Effector memory CD4-positive, alpha-beta T cell (primary cell): ENCODE measurements at regions not wholly inside any gene's neighbourhood (a gene's known extent, or its start where the extent isn't known, plus 50 kb on each side); places are given as distances from the start of the nearest gene placed in this dataset.

Experiments
- DNase-seq, 3 donors: peaks; one replicate each; pipeline ENCODE4 v3.0.0-alpha.2; 2020
- H3K27ac ChIP-seq: 2 replicates; pipeline ENCODE4 v1.7.0; 2013; ENCODE audit warnings: mild to moderate bottlenecking, low read length, moderate library complexity; ENCODE audit not compliant: insufficient read depth, poor library complexity, severe bottlenecking
- H3K27me3 ChIP-seq: replicated peaks from 2 replicates; pipeline ENCODE4 v1.7.0; 2013; ENCODE audit warnings: mild to moderate bottlenecking, low read length; ENCODE audit not compliant: insufficient read depth, control insufficient read depth, poor library complexity, severe bottlenecking
- H3K36me3 ChIP-seq: 2 replicates; pipeline ENCODE4 v1.7.0; 2013; ENCODE audit warnings: mild to moderate bottlenecking, low read length, moderate library complexity; ENCODE audit not compliant: control insufficient read depth, insufficient read depth
- H3K4me1 ChIP-seq: 2 replicates; pipeline ENCODE4 v1.7.0; 2013; ENCODE audit warnings: low read length, mild to moderate bottlenecking; ENCODE audit not compliant: control insufficient read depth, insufficient read depth, poor library complexity, severe bottlenecking
- H3K4me3 ChIP-seq: 2 replicates; pipeline ENCODE4 v1.7.0; 2013; ENCODE audit warnings: low read length, low read depth, mild to moderate bottlenecking; ENCODE audit not compliant: insufficient read depth, poor library complexity, severe bottlenecking
- H3K9me3 ChIP-seq: 2 replicates; pipeline ENCODE4 v1.7.0; 2013; ENCODE audit warnings: mild to moderate bottlenecking, low read length, moderate library complexity; ENCODE audit not compliant: control insufficient read depth

DNA sequence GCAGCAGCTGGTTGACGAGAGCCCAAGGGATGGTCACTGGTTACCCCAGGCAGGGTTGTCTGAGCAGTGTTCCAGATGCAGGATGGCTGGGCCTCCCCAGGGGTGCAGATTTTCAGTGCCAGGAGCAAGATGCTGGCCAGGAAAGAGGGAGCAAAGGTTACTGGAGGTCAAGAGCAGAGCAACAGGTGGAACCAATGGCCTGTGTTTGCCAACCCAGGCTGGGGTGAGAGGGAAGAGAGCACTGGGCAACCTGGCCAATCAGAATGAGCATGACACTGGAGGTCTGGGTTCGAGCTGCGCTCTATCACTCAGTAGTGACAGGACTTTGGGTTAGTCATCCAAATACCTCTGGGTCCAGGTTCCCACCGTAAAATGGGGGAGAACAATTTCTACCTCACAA is 90.6 kb upstream of the TLE3 start:
- H3K36me3 ChIP-seq, result no peaks in the 10 kb centered on the region
- H3K9me3 ChIP-seq, result no peaks in the 10 kb centered on the region
- H3K27me3 ChIP-seq, result no peaks in the 10 kb centered on the region
- H3K4me3 ChIP-seq, result no peak overlapping the region
- DNase-seq, result no peak
- H3K4me1 ChIP-seq, result no peaks in the 10 kb centered on the region
- no peak overlapping the region for H3K27ac ChIP-seq

DNA sequence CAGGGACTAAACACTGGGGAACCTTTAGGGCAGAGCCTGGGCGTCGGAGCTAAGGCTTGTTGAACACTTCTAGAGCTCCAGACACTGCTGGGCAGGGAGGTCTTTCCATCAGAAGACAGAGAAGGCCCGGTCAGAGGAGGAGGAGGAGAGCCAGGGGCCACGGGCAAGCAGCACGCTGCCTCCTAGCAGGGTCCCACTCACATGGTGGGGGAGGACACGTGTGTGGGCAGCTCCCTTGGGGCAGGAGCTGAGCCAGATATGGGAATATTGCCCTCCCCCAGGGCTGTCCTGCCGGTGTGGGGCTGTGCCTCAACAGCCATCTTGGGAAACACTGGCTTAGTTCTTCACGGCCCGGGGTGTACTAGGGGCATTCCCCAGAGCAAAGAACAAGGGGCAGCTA is 89.6 kb upstream of the TLE3 start:
- Histone ChIP-seq H3K27ac (no peak overlapping the region), H3K27me3 (no peaks in the 10 kb centered on the region), H3K9me3 (no peaks in the 10 kb centered on the region), H3K4me3 (no peak overlapping the region), H3K4me1 (no peaks in the 10 kb centered on the region), H3K36me3 (no peaks in the 10 kb centered on the region)
- DNase-seq, result no peak

DNA sequence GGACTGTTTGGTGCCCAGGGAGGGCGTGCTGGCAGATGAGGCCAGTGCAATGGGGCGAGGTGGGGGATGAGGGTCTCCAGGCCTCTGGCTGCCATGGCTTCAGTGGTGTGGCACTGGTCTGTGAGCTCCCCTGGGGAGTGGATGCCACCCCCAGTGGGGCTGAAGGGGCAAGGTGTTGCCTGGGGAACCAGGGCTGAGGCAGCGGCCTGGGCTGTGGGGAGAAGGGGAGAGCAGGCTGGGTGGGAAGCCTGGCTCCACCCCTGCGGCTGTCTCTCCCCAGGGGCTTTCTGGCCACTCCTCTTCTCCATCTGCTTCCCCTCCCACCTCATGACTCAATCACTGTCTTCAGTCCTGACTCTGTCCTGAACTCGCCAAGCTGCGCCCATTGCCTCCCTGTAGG is 88.4 kb upstream of the TLE3 start:
- Histone ChIP-seq H3K36me3 (no peaks in the 10 kb centered on the region), H3K4me1 (no peaks in the 10 kb centered on the region), H3K9me3 (no peaks in the 10 kb centered on the region), H3K27ac (no peak overlapping the region), H3K4me3 (no peak overlapping the region), H3K27me3 (no peaks in the 10 kb centered on the region)
- DNase-seq, result no peak

GRCh38 chr15:70185251-70185711 is 87.6 kb upstream of the TLE3 start:
- Histone ChIP-seq H3K4me3 (no peak overlapping the region), H3K9me3 (no peaks in the 10 kb centered on the region), H3K36me3 (no peaks in the 10 kb centered on the region), H3K27ac (no peak overlapping the region), H3K4me1 (no peaks in the 10 kb centered on the region), H3K27me3 (no peaks in the 10 kb centered on the region)
- DNase-seq, result no peak

GRCh38 chr15:70182858-70183695 is 85.4 kb upstream of the TLE3 start:
- no peak overlapping the region for H3K4me3 ChIP-seq
- H3K27ac ChIP-seq, result no peak overlapping the region
- H3K36me3 ChIP-seq, result no peaks in the 10 kb centered on the region
- no peaks in the 10 kb centered on the region for H3K27me3 ChIP-seq
- no peaks in the 10 kb centered on the region for H3K4me1 ChIP-seq
- DNase-seq, result no peak
- no peaks in the 10 kb centered on the region for H3K9me3 ChIP-seq

- no peaks in the 10 kb centered on the region for H3K27me3 ChIP-seq
- no peak overlapping the region for H3K27ac ChIP-seq
- H3K36me3 ChIP-seq, result no peaks in the 10 kb centered on the region
- no peak for DNase-seq
- H3K4me3 ChIP-seq, result no peak overlapping the region
- H3K9me3 ChIP-seq, result no peaks in the 10 kb centered on the region
- no peaks in the 10 kb centered on the region for H3K4me1 ChIP-seq
Measured at GRCh38 chr15:70181626-70182255, 84.0 kb upstream of the TLE3 start.

DNA sequence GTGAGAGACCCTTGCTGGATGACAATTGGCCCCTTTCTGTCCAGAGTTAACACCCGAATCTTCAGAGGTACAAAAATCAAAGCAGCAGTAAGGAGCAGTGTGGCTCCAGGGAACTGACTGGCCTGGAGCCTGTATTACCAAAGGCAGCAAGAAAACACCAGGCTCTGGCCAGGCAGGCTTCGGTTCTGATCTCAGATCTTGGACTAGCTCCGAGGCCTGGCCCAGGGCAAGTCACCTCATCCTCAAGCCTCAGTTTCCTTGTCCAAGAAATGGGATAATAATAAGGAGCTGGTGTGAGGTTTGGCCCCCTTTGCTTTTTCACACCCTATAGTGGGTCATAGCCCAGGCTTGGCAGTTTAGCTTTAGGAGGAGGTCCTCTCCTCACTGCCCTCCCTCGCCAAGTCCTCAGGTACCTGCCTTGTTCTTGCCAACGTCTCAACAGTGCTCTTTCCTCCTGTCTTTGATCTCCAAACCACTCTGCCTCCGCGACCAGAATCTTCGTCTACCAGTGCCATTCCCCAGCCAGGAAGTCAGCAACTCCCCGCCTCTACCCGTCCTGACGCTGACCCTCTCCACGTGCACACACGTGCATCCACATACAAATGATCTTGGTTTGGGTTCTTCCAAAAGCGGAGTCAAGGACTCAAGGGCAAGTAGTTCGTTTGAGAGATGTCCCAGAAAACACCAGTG is 82.6 kb upstream of the TLE3 start:
- H3K27ac ChIP-seq, result no peak overlapping the region
- H3K27me3 ChIP-seq, result no peaks in the 10 kb centered on the region

GRCh38 chr15:70179309-70179892 is 81.7 kb upstream of the TLE3 start:
- H3K4me1 ChIP-seq, result no peaks in the 10 kb centered on the region
- H3K27me3 ChIP-seq, result no peaks in the 10 kb centered on the region
- no peaks in the 10 kb centered on the region for H3K36me3 ChIP-seq
- no peak overlapping the region for H3K4me3 ChIP-seq
- H3K9me3 ChIP-seq, result no peaks in the 10 kb centered on the region
- no peak for DNase-seq
- no peak overlapping the region for H3K27ac ChIP-seq

More for the DNA sequence above, 82.6 kb upstream of the TLE3 start:
- Histone ChIP-seq H3K4me1 (no peaks in the 10 kb centered on the region), H3K9me3 (no peaks in the 10 kb centered on the region), H3K4me3 (no peak overlapping the region), H3K36me3 (no peaks in the 10 kb centered on the region)
- no peak for DNase-seq

DNA sequence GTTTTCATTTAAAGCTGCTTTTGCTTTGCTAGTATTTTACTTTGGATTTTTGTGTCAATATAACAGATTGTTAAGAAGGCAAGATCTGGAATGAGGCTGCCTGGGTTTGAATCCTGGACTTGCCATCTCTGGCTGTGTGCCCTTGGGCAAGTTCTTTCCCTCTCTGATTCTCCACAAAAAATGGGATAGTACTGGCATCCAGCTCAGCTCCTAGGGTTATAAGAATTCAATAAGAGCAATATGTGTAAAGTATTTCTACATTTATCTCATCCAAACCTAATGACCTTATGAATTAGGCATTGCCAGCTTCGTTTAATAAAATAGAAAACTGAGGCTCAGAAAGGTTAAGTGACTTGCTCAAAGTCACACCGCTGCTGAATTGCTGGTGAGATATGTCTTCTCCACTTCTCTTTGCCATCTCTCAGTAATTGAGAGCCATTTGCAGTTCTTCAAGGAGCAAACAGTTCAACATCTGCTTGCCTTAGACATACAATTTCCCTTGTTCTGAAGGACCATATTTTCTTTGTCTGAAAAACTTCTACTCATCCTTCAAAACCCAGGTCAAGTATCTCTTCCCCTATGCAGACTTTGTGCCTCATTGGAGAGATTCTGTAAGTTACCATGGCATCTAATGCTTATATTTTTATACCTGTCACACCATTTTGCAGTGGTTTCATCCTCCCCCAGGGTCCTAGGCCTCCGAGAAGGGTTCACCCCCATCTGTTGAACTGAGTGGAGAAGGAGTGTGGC is 80.8 kb upstream of the TLE3 start:
- DNase-seq, result no peak
- Histone ChIP-seq H3K27me3 (no peaks in the 10 kb centered on the region), H3K4me1 (no peaks in the 10 kb centered on the region), H3K9me3 (no peaks in the 10 kb centered on the region), H3K4me3 (no peak overlapping the region), H3K27ac (no peak overlapping the region), H3K36me3 (no peaks in the 10 kb centered on the region)
